H9 (cell line): ENCODE measurements at regions not wholly inside any gene's neighbourhood (a gene's known extent, or its start where the extent isn't known, plus 50 kb on each side); places are given as distances from the start of the nearest gene placed in this dataset.

Experiments
- DNase-seq: peaks from one replicate; pipeline ENCODE4 v3.0.0-alpha.2; 2017
- H2AFZ ChIP-seq: one replicate; pipeline ENCODE4 v1.6.1; 2013; ENCODE audit warnings: mild to moderate bottlenecking, low read length, control low read depth, moderate library complexity
- H2AK5ac ChIP-seq: 2 replicates; pipeline ENCODE4 v1.6.1; 2013; ENCODE audit warnings: low read length, control low read depth, mixed read lengths; ENCODE audit not compliant: insufficient read length
- H2BK120ac ChIP-seq: one replicate; pipeline ENCODE4 v1.6.1; 2013; ENCODE audit warnings: low read depth, mild to moderate bottlenecking, low read length, control low read depth, inconsistent platforms; ENCODE audit not compliant: poor library complexity, severe bottlenecking
- H2BK12ac ChIP-seq: 2 replicates; pipeline ENCODE4 v1.6.1; 2013; ENCODE audit warnings: low read length, control low read depth, mixed read lengths, low read depth; ENCODE audit not compliant: insufficient read length
- H2BK15ac ChIP-seq: 2 replicates; pipeline ENCODE4 v1.6.1; 2013; ENCODE audit warnings: low read depth, low read length, control low read depth
- H2BK20ac ChIP-seq: one replicate; pipeline ENCODE4 v1.6.1; 2013; ENCODE audit warnings: low read depth, mild to moderate bottlenecking, low read length, control low read depth, inconsistent platforms; ENCODE audit not compliant: poor library complexity, severe bottlenecking
- H2BK5ac ChIP-seq: 2 replicates; pipeline ENCODE4 v1.6.1; 2013; ENCODE audit warnings: low read length, control low read depth, mixed read lengths; ENCODE audit not compliant: insufficient read length
- H3K14ac ChIP-seq: 2 replicates; pipeline ENCODE4 v1.6.1; 2013; ENCODE audit warnings: low read length, control low read depth; ENCODE audit not compliant: insufficient read depth
- H3K18ac ChIP-seq: 2 replicates; pipeline ENCODE4 v1.6.1; 2013; ENCODE audit warnings: low read depth, mild to moderate bottlenecking, mixed read lengths, low read length, control low read depth; ENCODE audit not compliant: insufficient read length
- H3K23ac ChIP-seq: 2 replicates; pipeline ENCODE4 v1.6.1; 2013; ENCODE audit warnings: low read length, control low read depth, mixed read lengths, low read depth; ENCODE audit not compliant: insufficient read length
- H3K23me2 ChIP-seq: 2 replicates; pipeline ENCODE4 v1.6.1; 2013; ENCODE audit warnings: low read depth, mild to moderate bottlenecking, mixed read lengths, low read length, control low read depth; ENCODE audit not compliant: insufficient read length, poor library complexity, severe bottlenecking
- H3K27ac ChIP-seq: 2 replicates; pipeline ENCODE4 v1.5.1; 2013; ENCODE audit warnings: low read length, control low read depth, mixed read lengths, low read depth; ENCODE audit not compliant: insufficient read length
- H3K27me3 ChIP-seq: 2 replicates; pipeline ENCODE4 v1.6.1; 2013; ENCODE audit warnings: low read length, control low read depth, inconsistent platforms; ENCODE audit not compliant: insufficient read depth
- H3K4ac ChIP-seq: 2 replicates; pipeline ENCODE4 v1.6.1; 2013; ENCODE audit warnings: low read depth, mild to moderate bottlenecking, control low read depth, inconsistent platforms, low read length, moderate library complexity
- H3K4me1 ChIP-seq: 2 replicates; pipeline ENCODE4 v1.6.1; 2013; ENCODE audit warnings: low read length, control low read depth, inconsistent platforms; ENCODE audit not compliant: insufficient read depth
- H3K4me2 ChIP-seq: 2 replicates; pipeline ENCODE4 v1.6.1; 2013; ENCODE audit warnings: low read length, control low read depth, mixed read lengths; ENCODE audit not compliant: insufficient read length, insufficient read depth
- H3K56ac ChIP-seq: 2 replicates; pipeline ENCODE4 v1.6.1; 2013; ENCODE audit warnings: low read depth, mild to moderate bottlenecking, mixed read lengths, low read length, control low read depth; ENCODE audit not compliant: insufficient read length
- H3K79me1 ChIP-seq: 2 replicates; pipeline ENCODE4 v1.6.1; 2013; ENCODE audit warnings: low read depth, mild to moderate bottlenecking, moderate library complexity, low read length, control low read depth, inconsistent platforms; ENCODE audit not compliant: insufficient read depth, poor library complexity, severe bottlenecking
- H3K79me2 ChIP-seq: 2 replicates; pipeline ENCODE4 v1.6.1; 2013; ENCODE audit warnings: low read length, control low read depth, inconsistent platforms; ENCODE audit not compliant: insufficient read depth
- H3K9ac ChIP-seq: 2 replicates; pipeline ENCODE4 v1.6.1; 2013; ENCODE audit warnings: low read length, control low read depth, mixed read lengths; ENCODE audit not compliant: insufficient read length; ENCODE audit errors: extremely low read depth
- H3K9me3 ChIP-seq: one replicate; pipeline ENCODE4 v1.6.1; 2013; ENCODE audit warnings: low read depth, low read length, inconsistent platforms; ENCODE audit not compliant: control insufficient read depth
- H3T11ph ChIP-seq: one replicate; pipeline ENCODE4 v1.6.1; 2013; ENCODE audit warnings: mild to moderate bottlenecking, low read length, control low read depth, inconsistent platforms
- H4K20me1 ChIP-seq: one replicate; pipeline ENCODE4 v1.6.1; 2013; ENCODE audit not compliant: control insufficient read depth, insufficient read length, insufficient read depth
- H4K5ac ChIP-seq: 2 replicates; pipeline ENCODE4 v1.6.1; 2013; ENCODE audit warnings: low read depth, mild to moderate bottlenecking, mixed read lengths, low read length, control low read depth; ENCODE audit not compliant: insufficient read length
- H4K8ac ChIP-seq: replicated peaks from 2 replicates; pipeline ENCODE4 v1.6.1; 2013; ENCODE audit warnings: low read length, control low read depth, mixed read lengths, low read depth; ENCODE audit not compliant: insufficient read length
- H4K91ac ChIP-seq: 2 replicates; pipeline ENCODE4 v1.6.1; 2013; ENCODE audit warnings: low read depth, mild to moderate bottlenecking, moderate library complexity, mixed read lengths, low read length, control low read depth; ENCODE audit not compliant: insufficient read length
- H3K27ac Mint-ChIP-seq, 3 experiments: 2 replicates in 2 of 3; 3 replicates in 1 of 3; pipeline ENCODE4 v1.8.0; 2020 to 2021; ENCODE audit warnings: mixed read lengths in 3 of 3, mild to moderate bottlenecking in 1 of 3, moderate library complexity in 1 of 3
- H3K27me3 Mint-ChIP-seq: 2 replicates; pipeline ENCODE4 v1.8.0; 2021; ENCODE audit warnings: low read depth, mild to moderate bottlenecking, moderate library complexity, mixed read lengths
- H3K36me3 Mint-ChIP-seq, 3 experiments: 2 replicates in 2 of 3; 3 replicates in 1 of 3; pipeline ENCODE4 v1.8.0; 2020 to 2021; ENCODE audit warnings: low read depth in 3 of 3, mixed read lengths in 3 of 3; ENCODE audit not compliant: insufficient read depth in 1 of 3
- H3K4me1 Mint-ChIP-seq, 2 experiments: 2 replicates each; pipeline ENCODE4 v1.8.0; 2020; ENCODE audit warnings: mixed read lengths in 2 of 2
- H3K4me3 Mint-ChIP-seq, 2 experiments: 2 replicates in 1 of 2; 3 replicates in 1 of 2; pipeline ENCODE4 v1.8.0; 2020 to 2021; ENCODE audit warnings: mild to moderate bottlenecking in 2 of 2, mixed read lengths in 2 of 2, moderate library complexity in 1 of 2
- H3K9me3 Mint-ChIP-seq, 2 experiments: 2 replicates in 1 of 2; 3 replicates in 1 of 2; pipeline ENCODE4 v1.8.0; 2020; ENCODE audit warnings: mild to moderate bottlenecking in 2 of 2, mixed read lengths in 2 of 2, moderate library complexity in 1 of 2
- CTCF ChIP-seq: fragments of 200-600 bp; sonication (generic); conservative IDR thresholded peaks from 3 replicates; pipeline ENCODE4 v1.8.0; 2021; ENCODE audit warnings: antibody characterized with exemption, mild to moderate bottlenecking
- WGBS: extraction: QIAGEN DNeasy Blood & Tissue Kit; methylation state at CpG from one replicate; pipeline ENCODE4 v1.1.7; 2013; ENCODE audit warnings: missing lambda C conversion rate, low lambda C conversion rate, mixed read lengths; ENCODE audit not compliant: insufficient read length; ENCODE audit errors: extremely low coverage; 5-methylcytosine and 5-hydroxymethylcytosine counted together

- Mint-ChIP-seq H3K36me3 (peaks cover 11 to 20% (median 11%) of the 10 kb centered on the region in 3 experiments; a peak in 6 of 7 replicates), H3K9me3 (peaks cover 14 to 20% of the 10 kb centered on the region in 2 experiments; a peak in 4 of 5 replicates), H3K4me1 (peaks cover 15 to 22% of the 10 kb centered on the region in 2 experiments), H3K27me3 (peaks cover 1% of the 10 kb centered on the region; the same call in 1 of the 2 replicates), H3K27ac (no peak overlapping the region), H3K4me3 (no peak overlapping the region)
- TF ChIP-seq CTCF, result no peak
- Histone ChIP-seq H3K27me3 (no peaks in the 10 kb centered on the region), H4K5ac (no peak overlapping the region), H4K20me1 (no peaks in the 10 kb centered on the region), H4K8ac (no peak overlapping the region), H3K9me3 (no peaks in the 10 kb centered on the region), H3T11ph (no peak overlapping the region), H2AK5ac (no peak overlapping the region), H3K79me2 (no peaks in the 10 kb centered on the region), H4K91ac (no peak overlapping the region), H2BK12ac (no peak overlapping the region), H3K18ac (no peak overlapping the region), H2AFZ (no peak overlapping the region), H3K23me2 (no peaks in the 10 kb centered on the region), H3K4ac (no peak overlapping the region), H3K9ac (no peak overlapping the region), H2BK15ac (no peak overlapping the region), H3K23ac (no peak overlapping the region), H3K4me2 (no peak overlapping the region), H3K4me1 (no peaks in the 10 kb centered on the region), H3K56ac (no peak overlapping the region), H3K27ac (no peak overlapping the region), H3K79me1 (no peaks in the 10 kb centered on the region), H2BK5ac (no peak overlapping the region), H3K14ac (no peak overlapping the region), H2BK20ac (no peak overlapping the region), H2BK120ac (no peak overlapping the region)
- no peak for DNase-seq
- no CpG with 5 or more reads among the region's 2 CpGs for WGBS
Measured at GRCh38 chr14:87255058-87255457, 737.9 kb downstream of the GALC start.
